D341Med (cell line): ENCODE measurements at regions not wholly inside any gene's neighbourhood (a gene's known extent, or its start where the extent isn't known, plus 50 kb on each side); places are given as distances from the start of the nearest gene placed in this dataset.
"Not testable (repeated sequence)": the region's sequence is repeated elsewhere in the genome, so short reads cannot be mapped to it uniquely, and the experiment has no call there.

Source experiments
- DNase-seq: peaks from one replicate; pipeline ENCODE4 v3.0.0; 2012; ENCODE audit warnings: low spot score

DNA sequence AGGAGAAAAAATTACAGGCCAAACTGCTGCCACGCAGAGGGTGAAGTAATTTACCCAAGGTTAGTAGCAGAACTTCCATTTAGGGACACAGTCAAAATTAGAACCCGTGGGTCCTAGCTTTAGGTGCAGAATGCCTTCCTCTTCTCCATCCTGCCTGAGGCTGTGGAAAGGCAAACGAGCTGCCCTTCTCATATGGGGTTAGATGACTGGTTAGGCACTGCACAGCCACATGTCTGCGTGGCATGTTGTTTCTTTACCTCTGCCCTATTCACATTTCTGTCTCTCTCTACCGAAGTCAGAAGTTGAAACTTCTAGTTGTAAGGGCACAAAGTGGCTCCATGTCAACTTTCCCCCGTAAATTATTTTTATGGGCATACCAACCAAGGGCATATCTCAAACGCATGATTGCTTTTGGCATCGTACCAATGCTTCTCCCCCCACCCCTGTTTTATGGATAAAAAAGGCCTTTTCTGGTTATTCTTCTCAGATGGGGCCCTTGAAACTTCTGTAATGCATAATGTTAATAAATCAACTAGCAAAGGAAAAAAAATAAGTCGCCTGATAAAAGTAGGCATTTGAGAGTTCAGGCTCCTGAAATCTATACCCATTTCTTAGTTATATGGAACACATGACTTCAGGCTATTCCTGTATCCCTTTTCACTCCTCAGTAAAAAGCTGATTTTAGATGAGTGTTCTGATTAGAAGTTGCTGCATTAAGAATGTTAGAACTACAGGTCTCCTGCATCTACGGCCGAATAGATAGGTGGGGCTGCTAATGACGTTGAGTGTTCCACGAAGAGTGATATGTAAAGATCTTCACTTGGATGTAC is 139.6 kb upstream of the NRIP1 start:
- DNase-seq = no peak

DNA sequence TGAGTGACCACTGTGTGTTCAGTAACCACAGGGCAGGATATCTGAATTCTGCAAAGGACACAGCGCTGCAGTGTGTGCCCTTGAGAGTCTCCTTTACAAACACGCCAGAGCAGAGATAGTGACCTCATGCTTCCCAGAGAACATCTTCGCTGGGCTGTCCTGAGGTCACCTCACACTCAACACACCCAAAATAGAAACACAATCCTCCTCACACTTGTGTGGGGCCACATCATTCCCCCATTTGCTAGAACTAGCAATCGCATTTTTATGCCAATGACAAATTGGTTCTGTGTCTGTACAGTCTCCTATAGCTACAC is 140.1 kb upstream of the NRIP1 start:
- DNase-seq = no peak

DNA sequence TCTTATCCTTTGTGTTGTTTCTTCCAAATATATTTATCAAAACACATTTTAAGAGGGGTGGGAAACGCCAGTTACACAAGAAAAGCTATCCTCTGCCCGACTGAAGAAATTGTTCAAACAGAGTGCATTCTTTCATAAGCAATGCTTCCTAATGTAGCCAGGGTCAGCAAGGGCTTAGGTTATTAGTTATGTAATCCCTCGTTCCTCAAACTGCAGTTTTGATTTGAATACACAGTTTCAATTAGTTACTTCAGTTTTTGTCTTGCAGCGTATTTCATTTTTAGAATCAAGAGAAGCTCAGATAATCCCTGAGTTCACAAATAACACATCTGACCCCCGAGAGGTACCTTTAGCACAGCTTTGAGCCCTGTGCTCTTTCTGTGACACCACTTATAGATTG is 141.7 kb upstream of the NRIP1 start:
- DNase-seq = no peak

DNA sequence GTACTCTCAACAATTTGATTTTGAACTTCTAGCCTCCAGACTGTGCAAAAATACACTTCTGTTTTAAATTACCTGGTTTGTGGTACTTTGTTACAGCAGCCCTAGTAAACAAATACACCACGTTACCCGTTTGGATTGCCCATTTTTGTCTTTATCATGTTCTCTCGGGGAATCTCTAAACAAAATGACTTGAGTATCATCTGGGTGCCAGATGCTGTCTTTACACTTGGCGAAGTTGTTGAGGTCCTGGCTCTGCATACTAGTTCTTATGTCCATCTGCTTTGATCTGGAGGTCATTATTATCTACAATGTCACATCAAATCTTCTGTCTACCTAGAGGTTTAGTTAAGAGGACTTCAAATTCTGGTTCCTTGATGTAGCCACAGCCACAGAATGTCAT is 142.4 kb upstream of the NRIP1 start:
- DNase-seq = no peak

DNA sequence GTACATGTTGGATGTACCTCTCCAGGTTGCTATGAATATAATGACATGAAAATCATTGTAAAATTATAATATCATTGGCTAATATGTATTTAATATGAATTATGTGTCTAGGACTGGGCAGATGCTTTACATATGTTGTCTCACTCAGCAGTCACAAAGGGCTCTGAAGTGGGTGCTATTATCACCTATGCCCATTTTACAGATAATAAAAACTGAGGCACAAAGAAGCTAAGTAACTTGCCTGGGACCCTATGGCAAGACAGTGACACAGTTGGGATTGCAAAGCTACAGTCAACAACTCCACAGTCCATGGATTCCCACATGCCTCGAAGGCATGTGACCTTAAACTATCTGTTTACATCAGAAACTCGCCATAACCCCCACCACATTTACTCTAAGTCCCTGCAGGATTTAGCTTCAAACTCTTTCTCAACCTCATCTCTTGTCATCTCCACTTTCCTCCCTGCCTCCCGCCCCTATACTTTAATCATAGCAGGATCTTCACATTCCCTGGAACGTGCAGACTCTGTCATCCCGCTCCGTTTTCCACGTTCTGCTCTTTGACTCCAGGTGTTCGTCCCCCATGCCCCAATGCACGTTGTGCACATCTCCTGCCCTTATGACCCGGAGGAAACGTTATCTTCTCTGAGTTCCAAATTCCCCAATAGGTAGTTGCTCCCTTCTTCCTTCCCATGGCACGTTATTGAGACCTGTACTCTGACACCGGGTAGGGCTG is 143.0 kb upstream of the NRIP1 start:
- DNase-seq = no peak

DNA sequence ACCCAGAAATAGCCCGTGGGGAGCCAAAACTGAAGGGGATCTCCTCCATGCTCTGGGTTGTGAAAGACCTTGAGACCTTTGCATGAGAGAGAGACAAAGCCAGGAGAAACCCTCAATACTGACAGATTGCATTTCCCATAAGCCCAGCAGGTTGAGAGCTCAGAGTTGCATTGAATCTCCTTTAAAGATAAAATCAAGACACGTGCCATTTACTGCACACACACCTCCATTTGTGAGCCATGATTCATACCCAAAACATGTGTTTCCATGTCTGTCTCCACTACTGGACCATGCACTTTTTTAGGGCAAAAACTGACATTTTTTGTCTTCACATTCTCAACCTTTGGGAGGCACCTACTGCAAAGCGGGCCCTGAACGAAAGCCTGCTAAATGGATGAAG is 144.0 kb upstream of the NRIP1 start:
- no peak for DNase-seq

DNA sequence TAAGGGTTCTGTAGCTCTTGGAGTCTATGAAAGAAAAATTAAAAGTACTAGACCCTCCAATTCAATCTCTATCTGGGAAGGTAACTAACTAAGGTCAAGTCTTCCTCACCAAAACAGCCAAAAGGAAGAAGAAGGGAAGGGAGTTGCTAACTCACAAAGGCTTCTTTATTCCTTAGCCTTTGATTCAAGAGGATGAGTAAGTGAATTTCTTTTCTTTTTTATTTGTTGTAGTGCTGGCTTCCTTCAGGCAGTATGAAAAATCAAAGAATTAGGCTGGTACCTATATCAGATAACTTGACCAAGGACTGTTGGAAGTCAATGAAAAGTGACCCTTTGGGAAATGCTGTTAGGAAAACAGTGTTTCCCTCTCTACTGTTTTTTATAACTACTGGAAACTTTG is 144.4 kb upstream of the NRIP1 start:
- DNase-seq = no peak

GRCh38 chr21:15210235-15210678 is 145.5 kb upstream of the NRIP1 start:
- DNase-seq = no peak

- DNase-seq = no peak
Measured at GRCh38 chr21:15211491-15212133, 146.8 kb upstream of the NRIP1 start.

- no peak for DNase-seq
Measured at GRCh38 chr21:15212206-15212605, 147.4 kb upstream of the NRIP1 start.

DNA sequence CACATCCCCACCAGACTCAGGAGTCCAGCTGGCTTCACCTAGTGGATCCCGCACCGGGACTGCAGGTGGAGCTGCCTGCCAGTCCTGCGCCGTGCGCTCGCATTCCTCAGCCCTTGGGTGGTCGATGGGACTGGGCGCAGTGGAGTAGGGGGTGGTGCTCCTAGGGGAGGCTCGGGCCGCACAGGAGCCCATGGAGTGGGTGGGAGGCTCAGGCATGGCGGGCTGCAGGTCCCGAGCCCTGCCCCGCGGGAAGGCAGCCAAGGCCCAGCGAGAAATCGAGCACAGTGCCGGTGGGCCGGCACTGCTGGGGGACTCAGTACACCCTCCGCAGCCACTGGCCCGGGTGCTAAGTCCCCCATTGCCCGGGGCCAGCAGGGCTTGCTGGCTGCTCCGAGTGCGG is 153.7 kb upstream of the NRIP1 start:
- not testable (repeated sequence) for DNase-seq

GRCh38 chr21:15219039-15219438 is 154.2 kb upstream of the NRIP1 start:
- no peak for DNase-seq

DNA sequence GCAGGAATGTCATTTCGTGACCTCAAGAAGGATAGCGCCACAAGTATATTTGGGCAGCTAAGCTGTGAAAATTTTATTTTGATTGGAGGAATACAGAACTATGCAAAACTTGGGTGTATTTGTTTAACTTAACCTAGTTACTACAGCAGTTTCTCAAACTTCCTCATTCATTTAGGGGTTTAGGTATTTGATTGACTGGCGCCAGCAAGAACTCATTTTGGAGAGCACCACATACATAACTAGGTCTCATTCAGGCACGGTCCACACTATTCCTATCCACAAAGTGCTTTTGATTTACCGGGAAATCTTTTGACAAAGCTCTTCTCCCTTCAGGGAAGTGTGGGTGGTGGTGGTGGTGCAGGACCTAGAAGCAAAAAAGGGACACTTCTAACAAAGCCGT is 155.1 kb upstream of the NRIP1 start:
- DNase-seq = no peak

GRCh38 chr21:15221799-15222386 is 157.1 kb upstream of the NRIP1 start:
- no peak for DNase-seq

DNA sequence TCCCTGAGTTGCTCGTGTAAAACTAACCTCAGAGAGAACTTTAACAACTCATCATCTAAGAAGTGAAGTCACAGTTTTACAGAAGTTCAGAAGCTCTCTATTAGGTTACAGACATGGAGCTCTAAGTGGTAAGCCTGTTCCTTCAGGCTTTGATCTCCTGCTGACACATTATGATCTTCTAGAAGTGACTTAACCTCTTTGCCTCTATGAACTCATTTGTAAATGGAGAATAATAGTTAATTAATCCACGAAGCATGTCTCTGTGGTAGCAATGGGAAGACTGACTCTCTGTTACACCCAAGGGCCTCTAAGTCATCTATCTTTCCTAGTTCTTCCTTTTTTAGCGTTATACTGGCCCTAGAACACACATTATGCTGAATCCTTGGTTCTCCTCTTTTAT is 157.9 kb upstream of the NRIP1 start:
- no peak for DNase-seq

DNA sequence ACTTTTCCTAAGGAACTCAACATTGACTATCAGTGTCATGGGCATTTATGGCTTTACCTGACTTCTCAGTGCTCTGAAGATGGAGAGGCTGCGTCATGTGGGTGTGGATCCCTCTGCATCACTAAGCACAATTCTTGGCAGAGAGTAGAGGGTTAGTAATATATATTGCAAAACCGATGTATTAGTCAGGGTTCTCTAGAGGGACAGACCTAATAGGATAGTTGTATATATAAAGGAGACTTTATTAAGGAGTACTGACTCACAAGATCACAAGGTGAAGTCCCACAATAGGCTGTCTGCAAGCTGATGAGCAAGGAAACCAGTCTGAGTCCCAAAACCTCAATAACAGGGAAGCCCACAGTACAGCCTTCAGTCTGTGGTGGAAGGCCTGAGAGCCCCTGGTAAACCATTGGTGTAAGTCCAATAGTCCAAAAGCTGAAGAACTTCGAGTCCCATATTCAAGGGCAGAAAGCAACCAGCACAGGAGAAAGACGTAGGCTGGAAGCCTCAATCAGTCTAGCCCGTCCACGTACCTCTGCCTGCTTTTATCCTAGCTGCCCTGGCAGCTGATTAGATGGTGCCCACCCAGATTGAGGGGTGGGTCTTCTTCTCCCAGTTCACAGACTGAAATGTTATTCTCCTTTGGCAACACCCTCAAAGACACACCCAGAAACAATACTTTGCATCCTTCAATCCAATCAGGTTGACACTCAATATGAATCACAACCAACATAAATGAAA is 159.7 kb upstream of the NRIP1 start:
- no peak for DNase-seq

DNA sequence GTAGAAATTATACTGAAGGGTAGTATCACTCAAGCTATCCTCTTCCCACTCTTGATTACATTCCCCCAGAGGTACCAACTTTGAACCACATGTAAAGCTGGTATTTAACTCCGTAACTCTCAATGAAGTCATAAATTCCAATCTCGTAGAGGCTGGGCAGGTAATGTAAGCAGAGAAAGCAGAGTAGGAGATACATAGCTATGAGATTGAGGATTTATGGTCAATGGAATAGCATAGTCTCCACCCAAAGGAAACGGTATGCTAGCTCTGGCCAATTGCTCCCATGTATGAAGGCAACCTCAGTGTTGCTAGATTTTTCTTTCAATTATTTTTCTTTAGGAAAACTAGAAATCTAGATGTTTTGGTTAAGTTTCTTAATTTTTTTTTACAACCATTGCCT is 163.1 kb upstream of the NRIP1 start:
- DNase-seq = no peak

DNA sequence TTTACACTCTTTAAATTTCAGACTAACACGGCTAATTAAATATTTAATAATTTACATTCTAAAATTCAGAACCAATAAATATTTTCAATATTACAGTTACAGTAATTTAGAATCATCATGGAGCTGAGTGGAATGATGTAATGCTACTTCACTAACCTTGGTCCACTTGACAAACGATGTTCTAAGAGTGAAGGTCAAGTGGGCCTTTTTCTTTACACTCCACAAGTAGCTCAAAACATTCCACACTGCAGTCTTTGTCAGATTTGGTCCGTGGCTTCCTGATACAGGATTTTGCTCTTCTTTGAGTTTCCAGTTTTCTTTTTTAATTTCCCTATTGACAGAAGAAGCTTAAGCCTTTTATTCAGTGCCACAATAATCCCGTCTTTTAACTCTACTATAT is 164.6 kb upstream of the NRIP1 start:
- no peak for DNase-seq

GRCh38 chr21:15233611-15234010 is 168.8 kb upstream of the NRIP1 start:
- DNase-seq = no peak

DNA sequence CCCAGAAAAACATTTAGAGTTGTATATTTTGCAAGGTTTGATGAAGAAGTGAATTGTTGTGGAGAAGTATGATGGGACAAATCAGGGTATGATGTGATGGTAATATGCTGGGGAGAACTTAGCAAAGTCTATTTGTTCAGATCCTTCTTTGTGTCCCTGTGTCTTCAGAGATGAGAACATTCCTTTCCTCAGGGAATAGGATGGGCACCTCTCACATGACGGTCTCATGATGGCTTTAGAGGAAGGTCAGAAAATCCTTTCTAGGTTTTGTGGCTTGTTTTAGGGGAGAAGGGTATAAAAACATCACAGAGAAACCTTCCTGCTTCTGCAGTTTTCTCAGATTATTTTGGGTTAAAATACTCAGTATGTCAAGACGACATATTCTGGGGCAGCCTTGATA is 171.3 kb upstream of the NRIP1 start:
- DNase-seq = no peak

DNA sequence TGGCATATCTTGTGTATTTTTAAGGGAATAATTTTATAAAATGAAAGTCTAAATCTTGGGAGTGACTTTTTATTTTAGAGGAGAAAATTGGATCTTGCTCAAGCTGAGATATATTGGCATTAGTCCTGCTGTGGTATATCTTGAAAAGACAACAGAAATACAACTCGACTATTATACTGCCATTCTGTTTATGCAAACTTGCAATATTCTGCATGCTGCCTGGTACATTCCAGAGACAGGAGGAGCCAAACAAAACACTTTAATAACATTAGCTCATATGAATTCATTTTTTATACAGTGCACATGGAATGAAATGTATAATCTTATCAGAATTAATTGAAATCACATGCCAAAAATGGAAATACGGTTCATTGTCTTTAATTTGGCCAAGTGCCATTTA is 176.0 kb upstream of the NRIP1 start:
- no peak for DNase-seq
